ENCODE measurements at regions not wholly inside any gene's neighbourhood (a gene's known extent, or its start where the extent isn't known, plus 50 kb on each side); places are given as distances from the start of the nearest gene placed in this dataset.
"Not testable (repeated sequence)": the region's sequence is repeated elsewhere in the genome, so short reads cannot be mapped to it uniquely, and the experiment has no call there.

DNA sequence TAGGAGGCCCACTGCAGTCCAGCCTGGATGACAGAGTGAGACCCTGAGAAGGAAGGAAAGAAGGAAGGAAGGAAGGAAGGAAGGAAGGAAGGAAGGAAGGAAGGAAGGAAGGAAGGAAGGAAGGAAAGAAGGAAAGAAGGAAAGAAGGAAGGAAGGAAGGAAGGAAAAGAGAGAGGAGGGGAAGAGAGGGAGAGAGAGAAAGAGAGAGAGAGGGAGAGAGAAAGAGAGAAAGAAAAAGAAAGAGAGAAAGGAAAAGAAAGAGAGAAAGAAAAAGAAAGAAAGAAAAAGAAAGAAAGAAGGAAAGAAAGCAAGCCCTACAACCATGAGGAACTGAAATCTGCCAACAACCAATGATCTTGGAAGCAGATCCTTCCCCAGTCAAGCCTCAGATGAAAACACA, 124.9 kb upstream of the BCOR start:
- not testable (repeated sequence) for DNase-seq

DNA sequence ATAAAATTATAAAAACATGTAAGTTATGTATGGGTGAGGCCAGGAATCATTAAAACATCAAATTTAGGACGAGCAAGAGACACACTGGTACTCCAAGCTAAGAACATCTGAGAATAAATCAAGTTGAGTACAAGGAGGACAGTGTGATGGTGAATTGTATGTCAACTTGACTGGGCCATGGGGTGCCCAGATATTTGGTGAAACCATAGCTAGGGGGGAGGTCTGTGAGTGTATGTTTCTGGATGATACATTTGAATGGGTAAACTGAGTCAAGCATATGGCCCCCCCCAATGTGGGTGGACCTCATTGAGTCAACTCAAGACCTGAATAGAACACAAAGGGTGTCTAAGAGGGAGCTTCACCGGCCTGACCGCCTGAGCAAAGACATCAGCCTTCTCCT, 115.3 kb upstream of the BCOR start:
- no peak for DNase-seq

DNA sequence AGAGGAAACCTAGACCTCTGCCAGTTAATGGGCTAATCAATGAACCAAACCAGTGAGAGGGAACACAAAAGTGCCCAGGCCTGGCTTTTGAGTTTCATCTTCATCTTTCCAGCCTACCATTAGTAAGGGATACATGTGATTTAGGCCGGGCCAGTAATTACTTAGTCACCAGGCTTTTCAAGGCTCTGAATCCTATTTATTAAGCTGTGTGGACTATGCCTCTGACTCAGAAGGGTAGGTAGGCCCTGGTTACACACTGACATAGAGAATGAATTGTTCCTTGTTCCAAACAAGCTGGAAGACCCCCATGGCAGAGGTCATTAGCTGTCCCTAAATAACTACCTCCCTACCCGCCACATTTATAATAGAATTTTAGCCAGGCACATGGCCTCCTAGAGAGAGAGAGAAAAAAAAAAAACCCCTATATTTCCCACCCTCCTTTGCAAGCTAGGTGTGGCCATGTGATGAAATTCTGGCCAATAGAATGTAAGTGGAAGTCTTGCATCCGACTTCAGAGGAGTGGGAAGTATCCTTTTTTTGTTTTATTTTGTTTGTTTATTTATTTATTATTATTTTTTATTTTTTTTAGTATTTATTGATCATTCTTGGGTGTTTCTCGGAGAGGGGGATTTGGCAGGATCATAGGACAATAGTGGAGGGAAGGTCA, 112.3 kb upstream of the BCOR start:
- DNase-seq: no peak

DNA sequence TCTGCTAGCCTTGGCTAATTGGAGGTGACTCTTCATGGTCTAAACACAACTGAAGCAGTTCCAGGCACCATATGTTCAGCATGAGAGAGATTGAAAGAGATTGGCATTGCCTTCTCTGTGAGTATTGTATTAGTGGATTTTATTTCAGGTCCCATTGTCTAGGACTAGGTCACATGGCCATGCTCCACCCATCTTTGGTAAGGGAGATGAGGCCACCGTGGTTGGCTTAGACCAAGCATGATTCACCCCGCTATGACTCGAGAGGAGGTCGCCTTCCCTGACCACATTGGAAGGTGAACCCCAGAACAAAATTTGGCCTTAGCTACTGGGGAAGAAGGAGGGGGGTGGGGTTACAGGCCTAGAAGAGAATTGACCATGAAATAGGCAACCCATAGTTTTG, 109.9 kb upstream of the BCOR start:
- no peak for DNase-seq

DNA sequence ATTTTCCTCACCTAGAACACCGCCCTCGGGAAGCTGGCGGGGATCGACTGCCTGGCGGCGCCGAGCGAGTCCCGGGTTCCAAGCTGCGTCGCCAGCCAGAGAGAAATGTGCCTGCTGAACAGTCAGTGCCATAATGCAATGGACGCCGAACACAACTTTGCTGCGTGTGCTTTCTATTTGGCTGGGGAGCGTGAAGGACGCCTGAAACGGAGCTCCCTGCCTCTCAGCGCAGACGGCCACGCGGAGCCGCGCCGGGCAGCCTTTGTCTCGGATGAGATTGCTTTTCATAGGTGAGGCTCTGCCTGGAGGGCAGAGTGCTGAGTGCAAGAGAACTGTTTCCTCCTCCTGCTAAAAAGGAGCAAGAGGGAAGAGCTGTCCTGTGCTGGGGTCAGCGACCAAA, 107.7 kb upstream of the BCOR start:
- no peak for DNase-seq

DNA sequence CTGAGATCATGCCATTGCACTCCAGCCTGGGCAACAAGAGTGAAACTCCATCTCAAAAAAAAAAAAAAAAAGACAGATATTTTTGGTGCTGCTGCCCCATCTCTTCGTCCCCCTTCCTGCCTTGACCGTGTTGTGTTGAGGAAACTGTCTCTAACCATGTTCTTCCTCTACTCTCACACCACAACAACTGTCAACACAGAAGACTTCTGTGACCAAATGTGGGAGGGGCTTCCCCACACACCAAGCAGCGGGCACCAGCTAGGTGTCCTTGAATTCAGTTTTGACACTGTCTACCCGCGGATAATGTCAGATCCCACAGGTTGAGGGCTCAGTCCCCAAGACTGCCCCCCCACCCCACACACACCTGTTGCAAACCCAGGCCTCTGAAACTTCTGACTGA, 104.7 kb upstream of the BCOR start:
- DNase-seq: no peak

DNA sequence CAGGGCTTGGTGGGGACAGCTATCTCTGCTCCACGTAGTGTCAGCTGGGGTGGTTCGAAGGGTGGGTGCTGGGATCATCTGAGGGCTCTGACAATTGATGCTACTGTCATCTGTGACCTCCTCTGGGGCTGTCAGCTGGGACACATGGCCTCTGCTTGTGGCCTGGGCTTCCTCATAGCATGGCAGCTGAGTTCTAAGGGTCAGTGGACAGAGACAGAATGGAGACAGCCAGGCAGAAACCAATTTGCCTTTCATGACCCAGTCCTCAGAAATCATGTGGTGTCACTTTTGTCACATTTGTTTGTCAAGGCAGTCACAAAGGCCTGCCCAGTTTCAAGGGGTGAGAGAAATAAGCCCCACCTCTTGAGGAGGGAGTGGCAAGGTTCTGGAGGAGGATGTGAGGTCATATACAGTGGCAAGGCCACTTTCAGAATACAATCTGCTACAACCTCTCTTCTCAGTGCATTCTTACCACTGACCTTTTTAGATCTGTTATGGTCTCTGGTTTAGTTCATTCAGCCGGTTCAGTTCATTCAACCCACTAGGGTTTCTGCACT, 103.6 kb upstream of the BCOR start:
- DNase-seq: no peak

DNA sequence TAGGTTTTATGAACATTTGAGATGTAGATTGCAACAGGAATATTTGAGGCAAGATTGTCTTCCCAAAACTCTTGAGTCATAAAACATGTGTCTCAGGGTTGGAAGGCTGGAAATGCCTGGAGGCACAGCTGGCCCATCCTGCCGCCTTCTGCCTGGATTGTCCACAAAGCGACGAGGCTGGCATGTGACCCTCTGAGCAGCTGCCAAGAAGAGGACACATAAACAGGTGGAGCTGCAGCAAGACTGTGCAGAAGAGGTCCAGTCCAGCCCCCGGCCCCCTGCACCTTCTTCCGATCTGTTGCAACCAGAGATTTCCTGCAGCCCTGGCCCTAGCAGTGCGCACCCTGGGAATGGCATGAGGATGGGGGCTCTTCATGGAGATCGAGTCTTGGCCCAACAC, 101.9 kb upstream of the BCOR start:
- DNase-seq: no peak

DNA sequence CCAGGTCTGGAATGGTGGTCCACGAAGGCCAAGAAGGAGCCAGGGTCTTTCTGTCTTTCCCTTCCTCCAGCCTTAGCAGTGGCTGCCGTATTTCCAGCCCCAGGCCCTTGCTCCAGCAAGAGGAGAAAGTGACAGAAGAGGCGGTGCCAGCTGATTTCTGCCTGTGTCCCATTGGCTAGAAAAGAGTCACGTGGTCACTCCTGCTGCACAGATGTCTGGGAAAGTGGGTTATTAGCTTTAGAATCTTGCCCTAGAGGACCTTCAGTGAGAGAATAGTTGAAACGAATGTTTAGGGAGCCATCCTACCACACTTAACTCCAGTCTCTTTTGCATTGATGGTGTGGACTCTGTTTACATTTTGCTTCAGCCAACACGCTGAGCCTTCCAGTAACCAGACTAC, 99.3 kb upstream of the BCOR start:
- no peak for DNase-seq

DNA sequence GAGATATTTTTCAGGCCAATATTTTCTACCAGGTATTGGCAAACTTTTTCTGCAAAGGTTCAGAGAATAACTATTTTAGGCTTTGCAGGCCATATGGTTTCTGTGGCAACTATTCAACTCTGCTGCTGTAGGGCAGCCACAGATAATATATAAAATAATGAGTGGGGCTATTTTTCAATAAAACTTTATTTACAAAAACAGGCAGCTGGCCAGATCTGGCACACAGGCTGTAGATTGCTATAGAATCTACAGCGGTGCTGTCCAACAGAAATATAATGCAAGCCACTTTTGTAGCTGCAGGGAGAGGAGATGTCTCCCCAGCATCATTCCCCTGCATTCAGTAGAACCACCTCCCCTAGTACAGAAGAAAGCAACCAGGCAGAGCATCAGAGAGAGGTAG, 97.6 kb upstream of the BCOR start:
- DNase-seq: no peak

DNA sequence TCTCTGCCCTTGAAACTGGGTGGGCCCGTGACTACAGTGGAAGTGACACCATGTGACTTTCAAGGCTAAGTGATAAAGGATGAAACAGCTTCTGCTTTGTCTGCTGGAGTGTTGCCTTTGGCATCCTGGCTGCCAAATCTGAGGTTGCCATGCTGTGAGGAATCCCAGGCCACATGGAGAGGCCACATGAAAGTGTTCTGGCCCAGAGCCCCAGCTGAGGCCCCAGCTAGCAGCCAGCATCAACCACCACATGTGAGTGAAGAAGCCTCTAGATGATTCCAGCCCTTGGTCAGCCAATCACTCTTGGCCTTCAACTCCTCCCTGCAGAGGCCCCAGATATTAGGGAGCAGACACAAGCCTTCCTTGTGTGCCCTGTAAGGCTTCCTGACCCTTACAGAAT, 94.4 kb upstream of the BCOR start:
- no peak for DNase-seq

DNA sequence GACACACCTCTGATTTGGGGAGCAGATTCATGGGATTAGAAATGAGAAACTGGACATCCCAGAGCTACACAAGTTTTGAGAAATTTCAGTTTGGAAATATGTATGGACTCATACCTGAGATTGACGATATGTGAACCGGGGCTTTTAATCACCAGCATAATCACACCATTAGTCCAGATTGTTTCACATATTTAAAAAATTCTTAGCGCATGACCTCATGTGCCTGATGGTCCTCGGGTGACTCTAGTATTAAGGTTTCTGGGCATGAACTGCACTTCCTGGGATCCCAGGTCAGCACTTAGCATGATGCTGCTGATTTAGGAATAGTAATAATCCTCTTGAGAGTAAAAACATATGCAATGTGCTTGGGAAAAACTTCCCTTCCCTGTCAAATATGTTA, 91.9 kb upstream of the BCOR start:
- no peak for DNase-seq

DNA sequence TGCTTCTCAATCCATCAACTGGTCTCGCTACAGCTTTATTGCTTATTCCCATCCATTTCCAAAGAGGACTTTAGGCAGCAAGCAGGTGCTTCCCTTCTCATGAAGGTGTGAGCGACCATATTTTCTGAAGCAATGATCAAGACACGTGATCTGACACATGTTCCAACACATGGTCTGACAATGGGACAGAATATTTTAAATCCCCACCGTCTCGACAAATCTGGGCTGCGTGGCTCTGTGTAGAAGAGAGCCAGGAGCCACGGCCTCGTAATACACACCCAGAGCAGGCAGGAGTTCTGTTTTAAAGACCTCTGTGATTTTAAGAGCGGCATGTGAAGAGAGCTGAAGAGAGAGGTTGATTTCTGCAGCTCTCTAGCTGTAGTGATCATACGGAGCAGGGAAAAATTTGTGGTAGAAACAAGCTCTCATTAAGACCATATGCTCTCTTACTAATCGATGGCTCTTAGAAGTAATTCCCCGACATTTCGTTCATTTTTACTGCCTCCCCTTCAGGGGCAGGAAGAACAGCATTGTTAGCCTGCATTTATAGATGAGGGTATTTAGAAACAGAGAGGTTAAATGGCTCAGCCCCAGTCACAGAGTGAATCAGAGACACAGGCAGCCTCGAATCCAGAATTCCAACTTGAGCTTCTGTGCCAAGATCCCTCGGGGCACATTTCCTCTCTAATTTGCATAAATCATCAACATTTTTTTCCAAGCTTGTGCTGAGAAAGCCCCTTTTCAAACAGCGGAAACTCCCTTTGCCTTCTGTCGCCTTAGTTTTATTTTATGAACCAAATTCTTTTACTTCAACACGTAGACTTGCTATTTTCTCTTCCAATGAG, 91.0 kb upstream of the BCOR start:
- DNase-seq: no peak

DNA sequence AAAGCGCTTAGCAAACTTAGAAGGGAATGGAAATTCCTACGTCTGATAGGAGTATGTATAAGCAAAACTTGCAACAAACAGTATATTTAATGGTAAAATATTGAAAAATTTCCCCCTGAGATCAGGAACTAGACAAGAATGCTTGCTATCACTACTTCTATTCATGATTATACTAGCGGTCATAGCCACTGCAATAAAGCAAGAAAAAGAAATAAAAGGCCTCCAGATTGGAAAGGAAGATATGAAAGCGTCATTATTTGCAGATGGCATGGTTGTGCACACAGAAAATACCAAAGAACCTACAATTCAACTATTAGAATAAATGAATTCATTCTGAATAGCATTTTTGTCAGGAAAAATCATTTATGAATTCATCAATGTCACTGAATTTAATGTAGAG, 87.2 kb upstream of the BCOR start:
- DNase-seq: no peak

DNA sequence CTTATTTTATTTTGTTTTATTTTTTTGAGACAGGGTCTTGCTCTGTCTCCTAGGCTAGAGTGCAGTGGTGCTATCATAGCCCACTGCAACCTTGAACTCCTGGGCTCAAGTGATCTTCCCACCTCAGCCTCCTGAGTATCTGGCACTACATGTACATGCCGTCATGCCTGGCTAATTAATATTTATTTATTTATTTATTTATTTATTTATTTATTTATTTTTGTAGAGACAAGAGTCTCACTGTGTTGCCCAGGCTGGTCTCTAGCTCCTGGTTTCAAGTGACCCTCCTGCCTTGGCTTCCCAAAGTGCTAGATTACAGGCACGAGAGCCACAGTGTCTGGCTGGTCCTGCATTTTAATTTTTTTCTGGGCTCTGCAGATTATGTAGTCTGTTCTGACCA, 84.9 kb upstream of the BCOR start:
- DNase-seq: no peak

DNA sequence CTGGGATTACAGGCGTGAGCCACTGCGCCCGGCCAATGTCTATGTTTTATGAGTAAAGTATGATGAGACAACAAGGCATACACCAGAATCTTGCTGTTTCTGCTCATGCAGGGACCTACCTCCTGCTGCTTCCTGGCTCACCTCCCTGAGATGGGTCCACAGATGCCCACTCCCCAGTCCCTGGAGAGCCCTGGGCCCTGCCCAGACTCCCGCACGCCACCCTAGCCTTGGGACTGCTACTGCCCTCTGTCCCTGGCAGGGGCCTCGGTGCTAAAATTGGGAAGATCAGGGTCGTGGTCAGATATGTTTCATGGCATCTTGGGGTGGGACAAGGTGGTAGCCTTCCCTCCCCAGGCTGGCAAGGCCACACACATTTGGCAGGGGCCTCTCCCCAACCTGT, 84.3 kb upstream of the BCOR start:
- no peak for DNase-seq

DNA sequence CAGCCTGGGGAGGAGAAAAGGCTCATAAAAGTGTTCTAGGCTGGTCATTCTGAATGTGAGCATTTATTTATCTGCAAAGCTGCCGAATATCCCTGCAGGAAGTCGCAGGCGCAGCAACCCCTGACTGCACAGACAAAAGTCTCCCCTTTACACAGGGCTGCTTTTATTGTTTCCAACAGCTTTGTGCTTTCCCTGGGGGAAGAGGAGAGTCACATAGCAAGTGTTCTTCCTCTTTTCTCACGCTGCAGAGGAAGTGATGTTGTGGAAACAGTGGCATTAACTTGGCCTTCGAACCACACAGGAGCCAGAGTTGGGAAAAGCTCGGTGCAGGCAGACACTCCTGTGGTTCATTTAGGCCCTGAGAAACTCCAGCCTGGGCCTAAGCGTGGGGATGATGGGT, 81.5 kb upstream of the BCOR start:
- DNase-seq: peak; percentile 12

DNA sequence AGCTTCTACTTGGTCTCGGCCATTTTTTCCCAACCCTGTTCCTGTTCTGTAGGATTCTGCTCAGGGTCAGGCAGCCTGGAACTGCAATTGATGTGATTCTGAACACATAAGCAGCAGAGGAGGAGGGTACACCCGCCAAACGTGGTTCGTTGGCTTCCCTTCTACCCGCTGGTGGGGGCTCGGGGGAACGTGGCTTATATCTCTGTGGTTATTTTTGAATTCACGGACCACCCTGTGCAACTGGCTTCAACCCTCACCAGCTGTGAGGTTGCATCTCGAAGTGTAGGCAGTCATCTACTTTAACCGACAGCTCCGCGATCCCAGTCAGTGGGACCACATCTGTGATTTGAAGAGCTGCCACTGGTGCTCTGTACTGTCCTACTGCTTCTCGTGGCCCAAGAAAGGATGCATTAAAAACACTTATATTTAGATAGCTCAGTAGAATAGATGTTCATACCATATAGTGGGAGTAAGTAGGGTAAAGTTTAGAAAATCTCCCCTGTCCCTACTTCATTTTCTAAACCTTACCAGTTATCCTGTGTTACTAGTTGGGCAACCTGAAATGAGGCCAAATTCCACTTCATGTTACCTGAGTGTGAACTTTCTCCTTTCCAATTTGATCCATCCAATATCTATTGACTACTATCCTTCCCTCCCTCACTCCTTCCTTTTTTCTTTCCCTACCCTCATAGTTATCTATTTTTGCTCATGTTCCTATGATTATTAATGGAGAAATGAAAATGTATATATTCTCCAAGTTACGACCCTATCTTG, 80.4 kb upstream of the BCOR start:
- no peak for DNase-seq

DNA sequence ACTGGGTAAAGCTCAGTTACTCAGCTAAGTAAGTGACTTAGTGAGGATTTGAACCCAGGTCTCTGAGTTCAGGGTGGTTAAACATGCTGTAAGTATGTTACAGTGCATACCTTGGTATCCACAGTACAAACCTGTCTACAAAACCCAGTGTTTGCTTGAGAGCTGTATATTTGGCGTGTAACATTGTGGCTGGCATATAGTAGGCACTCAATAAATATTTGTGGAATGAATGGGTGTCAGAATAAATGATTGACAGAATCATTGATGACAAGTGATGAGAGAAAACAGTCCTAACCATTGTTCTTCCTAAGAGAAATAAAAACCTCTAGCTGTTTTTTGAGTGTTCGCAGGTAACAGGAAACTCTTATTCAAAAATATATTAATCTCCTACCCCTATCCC, 79.7 kb upstream of the BCOR start:
- no peak for DNase-seq

DNA sequence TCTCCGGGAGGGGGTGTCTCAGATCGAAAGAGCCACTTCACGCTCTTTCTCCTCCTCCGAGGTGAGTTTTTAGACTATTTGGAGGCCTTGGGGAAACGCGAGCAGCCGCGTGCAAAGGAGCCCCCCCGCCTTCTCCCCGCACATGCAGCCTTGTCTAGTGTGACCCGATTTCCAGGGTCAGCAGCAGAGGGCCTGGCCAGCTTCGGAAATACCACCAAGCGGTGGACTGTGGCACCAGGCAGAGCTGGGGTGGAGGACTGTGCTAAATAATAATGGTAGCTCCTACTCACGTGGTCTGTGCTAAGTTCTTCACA, 79.3 kb upstream of the BCOR start:
- peak; percentile 65 for DNase-seq

DNA sequence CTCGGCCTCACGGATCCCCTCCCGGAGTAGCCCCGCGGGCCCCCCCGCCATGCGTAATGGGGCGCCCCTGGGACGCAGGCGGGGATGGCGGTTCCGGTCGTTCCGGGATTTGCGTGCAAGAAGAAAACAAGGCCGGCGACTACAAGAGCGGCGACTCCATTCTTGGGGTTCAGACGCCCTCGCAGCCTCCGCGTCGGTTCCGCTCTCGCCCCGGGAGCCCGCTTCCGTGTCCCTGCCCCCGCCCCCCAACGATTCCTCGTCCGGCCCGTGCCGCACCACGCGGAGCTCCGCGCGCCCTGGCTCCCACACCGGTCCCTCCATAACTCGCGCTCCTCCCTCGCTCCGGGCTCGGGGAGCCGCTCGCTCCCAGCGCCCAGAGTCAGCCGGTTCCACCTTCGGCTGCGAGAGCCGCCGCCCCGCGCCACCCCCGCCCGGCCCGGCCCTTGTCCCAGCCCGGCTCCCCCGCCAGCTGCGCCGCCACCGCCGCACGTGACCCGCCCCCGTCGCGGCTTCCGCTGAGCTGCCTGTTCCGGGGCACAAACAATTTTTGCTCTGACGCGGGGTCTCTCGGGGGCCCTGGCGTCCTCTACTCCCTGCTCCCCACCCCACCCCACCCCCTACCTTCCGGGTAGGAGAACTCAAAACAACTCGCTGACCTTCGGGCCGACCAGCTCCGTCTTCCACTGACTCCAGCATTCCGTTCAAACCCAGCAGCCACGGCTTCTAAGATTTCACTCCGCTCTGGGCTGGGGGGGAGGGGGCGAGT, 78.8 kb upstream of the BCOR start:
- peak; percentile 65 for DNase-seq

DNA sequence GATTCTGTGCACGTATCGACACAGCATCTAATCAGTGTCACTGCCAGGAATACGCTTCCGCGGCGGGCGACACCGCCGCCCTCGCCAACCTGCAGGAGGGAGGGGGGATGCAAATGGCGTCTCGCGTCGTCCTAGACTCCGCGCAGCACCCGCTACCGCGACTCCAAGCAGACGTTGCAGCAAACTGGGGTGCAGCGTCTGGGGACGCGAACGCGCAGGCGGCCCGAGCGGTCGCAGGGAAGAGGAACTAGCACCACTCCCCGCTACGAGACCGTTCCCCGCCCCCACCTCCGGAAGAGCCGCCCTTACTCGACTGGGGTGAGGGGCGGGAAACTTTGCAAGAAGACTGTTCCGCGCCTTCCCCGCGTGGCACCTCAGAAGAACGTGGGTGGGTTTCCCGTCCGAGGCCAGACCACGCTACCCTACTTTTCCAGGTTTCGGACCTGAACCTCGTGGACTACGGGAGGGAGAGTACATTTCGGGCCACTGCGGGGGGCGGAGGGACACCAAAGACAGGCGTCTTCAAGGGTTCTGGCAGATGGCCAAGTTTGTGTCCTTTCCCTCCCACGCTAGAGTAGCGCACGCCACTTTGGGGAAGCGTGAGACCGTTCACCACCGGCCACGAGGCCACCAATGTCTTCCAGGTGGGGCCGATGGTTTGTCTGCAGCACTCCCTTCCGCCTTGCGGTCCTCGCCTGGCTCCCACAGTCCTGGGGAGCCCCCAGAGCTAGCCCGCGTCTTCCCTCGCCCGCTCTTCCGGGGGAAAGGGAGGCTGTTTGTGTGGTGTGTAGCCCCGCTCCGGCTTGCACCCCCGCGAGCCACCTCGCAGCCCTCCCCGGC, 78.0 kb upstream of the BCOR start:
- DNase-seq: peak; percentile 79
